Right atrium auricular region (tissue), 2 donors: ENCODE measurements at regions not wholly inside any gene's neighbourhood (a gene's known extent, or its start where the extent isn't known, plus 50 kb on each side); places are given as distances from the start of the nearest gene placed in this dataset.
A peak's percentile ranks its signal among the peaks of the same experiment; 100 is the strongest.

Source experiments
- DNase-seq: peaks from one replicate; pipeline ENCODE4 v3.0.0-alpha.2; 2019; ENCODE audit warnings: low spot score
- H3K27ac ChIP-seq, 2 donors: fragments of 200-600 bp; sonication (generic); 1 replicate in 1 of 2; 2 replicates in 1 of 2; pipeline ENCODE4 v1.5.1; 2016 to 2019
- H3K27me3 ChIP-seq, 2 donors: fragments of 200-600 bp; sonication (generic); one replicate each; pipeline versions ENCODE4 v1.5.1 to v1.6.0; 2017 to 2019
- H3K36me3 ChIP-seq: fragments of 200-600 bp; sonication (generic); one replicate; pipeline ENCODE4 v1.5.1; 2016
- H3K4me1 ChIP-seq, 2 donors: fragments of 200-600 bp; sonication (generic); one replicate each; pipeline versions ENCODE4 v1.5.1 to v1.6.0; 2017 to 2019
- H3K4me3 ChIP-seq, 2 donors: fragments of 200-600 bp; sonication (generic); 1 replicate in 1 of 2; 2 replicates in 1 of 2; pipeline ENCODE4 v1.5.1; 2017 to 2019; ENCODE audit warnings: mild to moderate bottlenecking in 1 of 2, moderate library complexity in 1 of 2
- H3K9me3 ChIP-seq, 2 donors: fragments of 200-600 bp; sonication (generic); one replicate each; pipeline ENCODE4 v1.5.1; 2019
- CTCF ChIP-seq, 2 donors: fragments of 200-600 bp; sonication (generic); IDR thresholded peaks; one replicate each; pipeline ENCODE4 v1.5.1; 2019; ENCODE audit warnings: antibody characterized with exemption in 2 of 2

- Histone ChIP-seq H3K36me3 (no peaks in the 10 kb centered on the region), H3K4me1 (peaks cover 0 to 14% of the 10 kb centered on the region in 2 donors), H3K4me3 (no peak overlapping the region), H3K9me3 (no peaks in the 10 kb centered on the region), H3K27me3 (no peaks in the 10 kb centered on the region), H3K27ac (peak overlapping the region in 1 of 2 donors; percentile 29)
- no peak for DNase-seq
- no peak for TF ChIP-seq CTCF (IDR thresholded peaks at IDR 0.05)
Observed at GRCh38 chr6:99187429-99187828, 162.0 kb downstream of the FAXC start.

- Histone ChIP-seq H3K27me3 (no peaks in the 10 kb centered on the region), H3K4me1 (peaks cover 0 to 14% of the 10 kb centered on the region in 2 donors), H3K4me3 (no peak overlapping the region), H3K36me3 (no peaks in the 10 kb centered on the region), H3K27ac (no peak overlapping the region), H3K9me3 (peaks cover 0 to 3% of the 10 kb centered on the region in 2 donors)
- TF ChIP-seq CTCF (IDR thresholded peaks at IDR 0.05): no peak
- DNase-seq: no peak
Observed at GRCh38 chr6:99186417-99186816, 163.1 kb downstream of the FAXC start.

- no peak overlapping the region for H3K27ac ChIP-seq
- TF ChIP-seq CTCF (IDR thresholded peaks at IDR 0.05): no peak
- no peak for DNase-seq
- no peaks in the 10 kb centered on the region for H3K27me3 ChIP-seq
- H3K4me1 ChIP-seq: peaks cover 0 to 14% of the 10 kb centered on the region in 2 donors
- H3K9me3 ChIP-seq: peaks cover 0 to 12% of the 10 kb centered on the region in 2 donors
- no peaks in the 10 kb centered on the region for H3K36me3 ChIP-seq
- no peak overlapping the region for H3K4me3 ChIP-seq
Observed at GRCh38 chr6:99185525-99185924, 163.9 kb downstream of the FAXC start.

GRCh38 chr6:99184696-99185095 is 164.8 kb downstream of the FAXC start:
- H3K27ac ChIP-seq: no peak overlapping the region
- no peaks in the 10 kb centered on the region for H3K36me3 ChIP-seq
- peaks cover 0 to 18% of the 10 kb centered on the region in 2 donors for H3K9me3 ChIP-seq
- DNase-seq: no peak
- no peaks in the 10 kb centered on the region for H3K27me3 ChIP-seq
- no peak for TF ChIP-seq CTCF (IDR thresholded peaks at IDR 0.05)
- no peak overlapping the region for H3K4me3 ChIP-seq
- peaks cover 0 to 14% of the 10 kb centered on the region in 2 donors for H3K4me1 ChIP-seq

- no peak for TF ChIP-seq CTCF (IDR thresholded peaks at IDR 0.05)
- H3K9me3 ChIP-seq: peaks cover 0 to 18% of the 10 kb centered on the region in 2 donors
- H3K4me3 ChIP-seq: no peak overlapping the region
- no peak overlapping the region for H3K27ac ChIP-seq
- no peaks in the 10 kb centered on the region for H3K36me3 ChIP-seq
- H3K4me1 ChIP-seq: peaks cover 0 to 14% of the 10 kb centered on the region in 2 donors
- no peak for DNase-seq
- H3K27me3 ChIP-seq: no peaks in the 10 kb centered on the region
Observed at GRCh38 chr6:99183066-99183465, 166.4 kb downstream of the FAXC start.

- TF ChIP-seq CTCF (IDR thresholded peaks at IDR 0.05): no peak
- DNase-seq: no peak
- H3K4me3 ChIP-seq: no peak overlapping the region
- no peaks in the 10 kb centered on the region for H3K36me3 ChIP-seq
- peaks cover 0 to 18% of the 10 kb centered on the region in 2 donors for H3K9me3 ChIP-seq
- H3K27ac ChIP-seq: no peak overlapping the region
- peaks cover 0 to 7% of the 10 kb centered on the region in 2 donors for H3K4me1 ChIP-seq
- no peaks in the 10 kb centered on the region for H3K27me3 ChIP-seq
Observed at GRCh38 chr6:99181174-99181573, 168.3 kb downstream of the FAXC start.
